ENCODE measurements at regions not wholly inside any gene's neighbourhood (a gene's known extent, or its start where the extent isn't known, plus 50 kb on each side); places are given as distances from the start of the nearest gene placed in this dataset.

- no peaks in the 10 kb centered on the region for H3K27me3 ChIP-seq (ENCODE audit: control insufficient read depth, insufficient read depth, low read length)
- DNase-seq (peak in 3 of 5 donors; percentile 28 to 72 (median 69)), FAIRE-seq (no peak)
- H3K9ac ChIP-seq (ENCODE audit: low read length in 3 of 3): no peak overlapping the region
- peak overlapping the region in 1 of 2 donors; percentile 40 for H3K27ac ChIP-seq (ENCODE audit: low read depth in 2 of 2, low read length in 2 of 2)
- no peaks in the 10 kb centered on the region for H3K36me3 ChIP-seq (ENCODE audit: control insufficient read depth in 2 of 3, insufficient read depth in 3 of 3, low read length in 3 of 3)
- no peaks in the 10 kb centered on the region for H3K9me3 ChIP-seq (ENCODE audit: control insufficient read depth in 2 of 3, insufficient read depth in 1 of 3, low read length in 3 of 3)
- H3K4me1 ChIP-seq (ENCODE audit: control insufficient read depth in 2 of 3, insufficient read depth in 2 of 3, low read depth in 1 of 3, low read length in 3 of 3): no peaks in the 10 kb centered on the region
- TF ChIP-seq CTCF (IDR thresholded peaks at IDR 0.05; ENCODE audit: borderline replicate concordance, extremely low read depth, insufficient read depth): no peak
- peak overlapping the region in 2 of 3 donors; percentile 17 to 25 for H3K4me3 ChIP-seq (ENCODE audit: low read length in 3 of 3)
- intact Hi-C loops (cut with DNase I): no loop called here
Measured at GRCh38 chr1:191290441-191290840, 812.8 kb upstream of the BRINP3 start.

GRCh38 chr1:191305370-191305769 is 827.7 kb upstream of the BRINP3 start:
- Histone ChIP-seq H3K27ac (ENCODE audit: low read depth in 2 of 2, low read length in 2 of 2) (no peak overlapping the region), H3K9me3 (ENCODE audit: control insufficient read depth in 2 of 3, insufficient read depth in 1 of 3, low read length in 3 of 3) (no peaks in the 10 kb centered on the region), H3K4me1 (ENCODE audit: control insufficient read depth in 2 of 3, insufficient read depth in 2 of 3, low read depth in 1 of 3, low read length in 3 of 3) (no peaks in the 10 kb centered on the region), H3K9ac (ENCODE audit: low read length in 3 of 3) (no peak overlapping the region), H3K4me3 (ENCODE audit: low read length in 3 of 3) (no peak overlapping the region), H3K27me3 (ENCODE audit: control insufficient read depth, insufficient read depth, low read length) (no peaks in the 10 kb centered on the region), H3K36me3 (ENCODE audit: control insufficient read depth in 2 of 3, insufficient read depth in 3 of 3, low read length in 3 of 3) (no peaks in the 10 kb centered on the region)
- no peak for TF ChIP-seq CTCF (IDR thresholded peaks at IDR 0.05; ENCODE audit: borderline replicate concordance, extremely low read depth, insufficient read depth)
- DNase-seq (no peak), FAIRE-seq (no peak)
- intact Hi-C loops (cut with DNase I): no loop called here

- Histone ChIP-seq H3K4me3 (ENCODE audit: low read length in 3 of 3) (no peak overlapping the region), H3K4me1 (ENCODE audit: control insufficient read depth in 2 of 3, insufficient read depth in 2 of 3, low read depth in 1 of 3, low read length in 3 of 3) (no peaks in the 10 kb centered on the region), H3K27me3 (ENCODE audit: control insufficient read depth, insufficient read depth, low read length) (no peaks in the 10 kb centered on the region), H3K36me3 (ENCODE audit: control insufficient read depth in 2 of 3, insufficient read depth in 3 of 3, low read length in 3 of 3) (no peaks in the 10 kb centered on the region), H3K9ac (ENCODE audit: low read length in 3 of 3) (no peak overlapping the region), H3K27ac (ENCODE audit: low read depth in 2 of 2, low read length in 2 of 2) (no peak overlapping the region), H3K9me3 (ENCODE audit: control insufficient read depth in 2 of 3, insufficient read depth in 1 of 3, low read length in 3 of 3) (no peaks in the 10 kb centered on the region)
- DNase-seq (no peak), FAIRE-seq (no peak)
- intact Hi-C loops (cut with DNase I): no loop called here
- TF ChIP-seq CTCF (IDR thresholded peaks at IDR 0.05; ENCODE audit: borderline replicate concordance, extremely low read depth, insufficient read depth): no peak
Measured at GRCh38 chr1:191306916-191307315, 829.3 kb upstream of the BRINP3 start.

GRCh38 chr1:191320062-191320461 is 838.2 kb upstream of the RGS18 start:
- intact Hi-C loops (cut with DNase I): no loop called here
- Histone ChIP-seq H3K4me3 (ENCODE audit: low read length in 3 of 3) (no peak overlapping the region), H3K27ac (ENCODE audit: low read depth in 2 of 2, low read length in 2 of 2) (no peak overlapping the region), H3K9me3 (ENCODE audit: control insufficient read depth in 2 of 3, insufficient read depth in 1 of 3, low read length in 3 of 3) (no peaks in the 10 kb centered on the region), H3K36me3 (ENCODE audit: control insufficient read depth in 2 of 3, insufficient read depth in 3 of 3, low read length in 3 of 3) (no peaks in the 10 kb centered on the region), H3K4me1 (ENCODE audit: control insufficient read depth in 2 of 3, insufficient read depth in 2 of 3, low read depth in 1 of 3, low read length in 3 of 3) (no peaks in the 10 kb centered on the region), H3K27me3 (ENCODE audit: control insufficient read depth, insufficient read depth, low read length) (no peaks in the 10 kb centered on the region), H3K9ac (ENCODE audit: low read length in 3 of 3) (no peak overlapping the region)
- DNase-seq (no peak), FAIRE-seq (no peak)
- no peak for TF ChIP-seq CTCF (IDR thresholded peaks at IDR 0.05; ENCODE audit: borderline replicate concordance, extremely low read depth, insufficient read depth)

Data from kidney (tissue), 13 donors.